ENCODE measurements at regions not wholly inside any gene's neighbourhood (a gene's known extent, or its start where the extent isn't known, plus 50 kb on each side); places are given as distances from the start of the nearest gene placed in this dataset.

DNA sequence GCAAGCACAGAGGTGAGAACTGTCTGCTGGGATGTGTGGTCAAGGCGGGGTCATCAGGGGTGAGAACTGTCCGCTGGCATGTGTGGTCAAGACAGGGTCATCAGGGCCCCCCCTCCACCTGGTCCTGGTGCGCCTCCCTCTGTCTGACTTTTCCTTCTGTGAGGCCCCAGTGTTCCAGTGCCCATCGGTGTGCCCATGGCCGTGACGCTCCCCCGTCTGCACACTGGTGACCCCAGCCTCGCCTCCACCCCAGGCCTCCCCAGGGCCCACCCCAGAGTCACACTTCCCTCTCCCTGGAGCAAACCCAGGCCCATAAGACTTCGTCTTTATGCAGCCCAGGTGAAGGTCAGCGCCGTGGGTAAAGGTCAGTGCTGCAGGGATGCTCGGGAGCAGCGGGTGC is 70.1 kb upstream of the TCERG1L start:
- TF ChIP-seq CTCF (IDR thresholded peaks at IDR 0.05; ENCODE audit: poor library complexity) (no peak), EZH2 (IDR thresholded peaks at IDR 0.05; ENCODE audit: borderline replicate concordance) (no peak)
